Fibroblast of lung (primary cell): ENCODE measurements at regions not wholly inside any gene's neighbourhood (a gene's known extent, or its start where the extent isn't known, plus 50 kb on each side); places are given as distances from the start of the nearest gene placed in this dataset.
A peak's percentile ranks its signal among the peaks of the same experiment; 100 is the strongest.

Experiments
- DNase-seq, 2 donors: peaks; one replicate each; pipeline versions ENCODE4 v3.0.0 to v3.0.0-alpha.2; 2010; ENCODE audit warnings: low read depth in 2 of 2
- H2AFZ ChIP-seq: 2 replicates; pipeline ENCODE4 v1.5.1; 2012; ENCODE audit warnings: low read length, control low read depth, inconsistent platforms
- H3K27ac ChIP-seq: 2 replicates; pipeline ENCODE4 v1.5.1; 2011; ENCODE audit warnings: low read length, control low read depth; ENCODE audit not compliant: insufficient read depth
- H3K27me3 ChIP-seq: 2 replicates; pipeline ENCODE4 v1.5.1; 2011; ENCODE audit warnings: mild to moderate bottlenecking, low read length; ENCODE audit not compliant: control insufficient read depth, insufficient read depth
- H3K36me3 ChIP-seq: 2 replicates; pipeline ENCODE4 v1.5.1; 2011; ENCODE audit warnings: low read length; ENCODE audit not compliant: control insufficient read depth, insufficient read depth
- H3K4me1 ChIP-seq: 2 replicates; pipeline ENCODE4 v1.5.1; 2011; ENCODE audit warnings: low read length; ENCODE audit not compliant: control insufficient read depth, insufficient read depth; ENCODE audit errors: extremely low read depth
- H3K4me2 ChIP-seq: 2 replicates; pipeline ENCODE4 v1.5.1; 2011; ENCODE audit warnings: low read length, control low read depth; ENCODE audit not compliant: insufficient read depth; ENCODE audit errors: extremely low read depth
- H3K4me3 ChIP-seq, 4 experiments: fragments of 200-600 bp in 1 of 4; sonication (generic) in 1 of 4; replicated peaks in 1 of 4; 2 replicates each; pipeline ENCODE4 v1.5.1; 2011 to 2016; ENCODE audit warnings: low read length in 4 of 4, low read depth in 3 of 4, mild to moderate bottlenecking in 3 of 4, control low read depth in 2 of 4, inconsistent platforms in 1 of 4, mixed read lengths in 1 of 4; ENCODE audit not compliant: insufficient read depth in 1 of 4; ENCODE audit errors: control extremely low read depth in 1 of 4
- H3K79me2 ChIP-seq: 2 replicates; pipeline ENCODE4 v1.5.1; 2012; ENCODE audit warnings: mild to moderate bottlenecking, low read length, inconsistent platforms; ENCODE audit not compliant: control insufficient read depth, insufficient read depth
- H3K9ac ChIP-seq: 2 replicates; pipeline ENCODE4 v1.5.1; 2011; ENCODE audit warnings: mild to moderate bottlenecking, low read length, control low read depth; ENCODE audit not compliant: insufficient read depth
- H3K9me3 ChIP-seq: 2 replicates; pipeline ENCODE4 v1.5.1; 2012; ENCODE audit warnings: low read depth, low read length; ENCODE audit not compliant: control insufficient read depth, insufficient read depth
- H4K20me1 ChIP-seq: 2 replicates; pipeline ENCODE4 v1.5.1; 2011; ENCODE audit warnings: low read length; ENCODE audit not compliant: control insufficient read depth, insufficient read depth; ENCODE audit errors: extremely low read depth
- CTCF ChIP-seq, 2 donors: IDR thresholded peaks in 1 of 2; conservative IDR thresholded peaks in 1 of 2; 1 replicate in 1 of 2; 2 replicates in 1 of 2; pipeline ENCODE4 v1.5.1; 2011 to 2012; ENCODE audit warnings: low read length in 2 of 2, control low read depth in 1 of 2, inconsistent platforms in 1 of 2, low read depth in 1 of 2, mild to moderate bottlenecking in 1 of 2
- EZH2 ChIP-seq: IDR thresholded peaks from 2 replicates; pipeline ENCODE4 v1.5.1; 2012; ENCODE audit warnings: low read length, control low read depth, mild to moderate bottlenecking; ENCODE audit errors: missing control alignments

- H3K4me1 ChIP-seq = no peaks in the 10 kb centered on the region
- no peaks in the 10 kb centered on the region for H3K79me2 ChIP-seq
- H4K20me1 ChIP-seq = no peaks in the 10 kb centered on the region
- H3K27me3 ChIP-seq = no peaks in the 10 kb centered on the region
- no peak overlapping the region for H2AFZ ChIP-seq
- H3K4me2 ChIP-seq = no peak overlapping the region
- H3K27ac ChIP-seq = no peak overlapping the region
- peak in 1 of 2 donors; percentile 19 for DNase-seq
- H3K9me3 ChIP-seq = no peaks in the 10 kb centered on the region
- no peaks in the 10 kb centered on the region for H3K36me3 ChIP-seq
- TF ChIP-seq EZH2 (no peak), CTCF (conservative IDR thresholded peaks at IDR 0.05 in 1 of 2, IDR thresholded peaks at IDR 0.05 in 1 of 2; ENCODE audit: low read depth in 1 of 2, low read length in 2 of 2) (no peak)
- no peak overlapping the region for H3K4me3 ChIP-seq
- no peak overlapping the region for H3K9ac ChIP-seq
Observed at GRCh38 chr1:59223198-59223597, 73.7 kb upstream of the FGGY start.

GRCh38 chr1:59223989-59224634 is 72.8 kb upstream of the FGGY start:
- Histone ChIP-seq H3K9me3 (no peaks in the 10 kb centered on the region), H3K27ac (no peak overlapping the region), H2AFZ (no peak overlapping the region), H3K79me2 (no peaks in the 10 kb centered on the region), H3K4me1 (no peaks in the 10 kb centered on the region), H4K20me1 (no peaks in the 10 kb centered on the region), H3K27me3 (no peaks in the 10 kb centered on the region), H3K4me2 (no peak overlapping the region), H3K4me3 (no peak overlapping the region), H3K9ac (no peak overlapping the region), H3K36me3 (no peaks in the 10 kb centered on the region)
- DNase-seq = no peak
- TF ChIP-seq CTCF (conservative IDR thresholded peaks at IDR 0.05 in 1 of 2, IDR thresholded peaks at IDR 0.05 in 1 of 2; ENCODE audit: low read depth in 1 of 2, low read length in 2 of 2) (no peak), EZH2 (no peak)

- Histone ChIP-seq H3K4me2 (no peak overlapping the region), H3K79me2 (no peaks in the 10 kb centered on the region), H3K27ac (no peak overlapping the region), H3K27me3 (no peaks in the 10 kb centered on the region), H4K20me1 (no peaks in the 10 kb centered on the region), H3K36me3 (no peaks in the 10 kb centered on the region), H3K9ac (no peak overlapping the region), H3K9me3 (no peaks in the 10 kb centered on the region), H3K4me3 (no peak overlapping the region), H3K4me1 (no peaks in the 10 kb centered on the region), H2AFZ (no peak overlapping the region)
- no peak for TF ChIP-seq CTCF (conservative IDR thresholded peaks at IDR 0.05 in 1 of 2, IDR thresholded peaks at IDR 0.05 in 1 of 2; ENCODE audit: low read depth in 1 of 2, low read length in 2 of 2)
- no peak for TF ChIP-seq EZH2
- DNase-seq = no peak
Observed at GRCh38 chr1:59225594-59226316, 71.1 kb upstream of the FGGY start.
